ENCODE measurements at regions not wholly inside any gene's neighbourhood (a gene's known extent, or its start where the extent isn't known, plus 50 kb on each side); places are given as distances from the start of the nearest gene placed in this dataset.
"Not testable (repeated sequence)": the region's sequence is repeated elsewhere in the genome, so short reads cannot be mapped to it uniquely, and the experiment has no call there.

DNA sequence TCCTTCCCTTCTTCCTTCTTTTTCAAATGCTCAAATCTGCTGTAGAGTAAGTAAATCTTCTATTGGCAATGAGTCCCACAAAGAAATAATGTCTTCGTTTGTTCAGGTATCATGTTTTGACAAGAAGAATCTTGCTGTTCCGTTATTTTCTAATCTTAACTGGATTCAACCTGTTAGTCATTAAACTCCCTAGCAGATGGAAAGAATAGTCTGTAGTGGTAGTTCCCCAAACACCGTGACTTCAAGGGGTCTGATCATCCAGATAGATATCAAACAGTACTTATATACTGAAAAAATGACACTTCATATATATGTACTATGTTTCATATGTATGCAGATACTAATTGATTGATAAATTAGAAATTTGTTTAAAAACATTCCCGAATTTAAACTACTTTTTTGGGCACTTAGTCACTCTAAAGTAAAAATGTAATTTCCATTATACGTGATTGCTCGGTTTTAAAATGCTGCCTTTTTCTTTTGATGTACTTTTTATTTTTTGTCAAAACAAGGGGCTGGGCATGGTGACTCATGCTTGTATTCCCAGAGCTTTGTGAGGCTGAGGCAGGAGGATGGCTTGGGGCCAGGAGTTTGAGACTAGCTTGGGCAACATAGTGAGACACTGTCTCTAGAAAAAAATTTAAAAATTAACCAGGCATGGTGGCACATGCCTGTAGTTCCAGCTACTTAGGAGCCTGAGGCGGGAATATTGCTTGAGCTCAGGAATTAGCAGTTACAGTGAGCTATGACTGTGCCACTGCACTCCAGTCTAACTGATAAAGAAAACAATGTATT, 335.7 kb upstream of the SNX7 start:
- no peak for DNase-seq

GRCh38 chr1:98323906-98324358, 337.6 kb upstream of the SNX7 start:
- DNase-seq: peak; percentile 2

DNA sequence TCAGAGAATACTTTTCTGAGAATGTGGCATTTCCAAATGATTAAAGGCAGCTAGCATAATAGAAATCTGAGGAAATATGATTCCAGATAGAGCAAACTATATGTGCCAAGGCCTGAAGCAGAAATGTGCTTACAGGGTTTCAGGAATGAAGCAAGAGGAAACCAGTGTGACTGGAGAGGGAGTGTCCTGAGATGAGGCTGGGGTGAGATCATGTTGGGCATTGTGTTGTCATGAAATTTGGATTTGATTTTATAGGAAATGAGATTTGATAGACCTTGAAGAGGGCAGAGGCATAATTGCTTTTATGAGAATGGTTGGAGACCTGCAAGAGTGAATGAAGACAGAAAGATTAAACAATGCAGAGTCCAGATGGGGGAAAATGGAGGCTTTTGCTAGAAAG, 338.1 kb upstream of the SNX7 start:
- DNase-seq: no peak

- no peak for DNase-seq
Observed at GRCh38 chr1:98322966-98323365, 338.6 kb upstream of the SNX7 start.

DNA sequence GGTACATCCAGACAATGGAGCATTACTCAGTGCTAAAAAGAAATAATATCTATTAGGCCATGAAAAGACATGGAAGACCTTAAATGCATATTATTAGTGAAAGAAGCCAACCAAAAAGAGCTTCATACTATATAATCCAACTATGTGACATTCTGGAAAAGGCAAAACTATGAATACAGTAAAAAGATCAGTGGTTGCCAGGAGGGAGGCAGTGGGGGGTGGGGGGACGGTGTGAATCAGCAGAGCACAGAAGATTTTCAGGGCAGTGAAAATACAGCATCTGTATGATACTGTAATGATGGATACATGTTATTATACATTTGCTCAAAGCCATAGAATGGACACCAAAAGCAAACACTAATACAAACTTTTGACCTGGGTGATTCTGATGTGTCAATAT, 339.4 kb upstream of the SNX7 start:
- DNase-seq: no peak

- no peak for DNase-seq
Observed at GRCh38 chr1:98321191-98321590, 340.3 kb upstream of the SNX7 start.

- no peak for DNase-seq
Observed at GRCh38 chr1:98316286-98316905, 345.1 kb upstream of the SNX7 start.

DNA sequence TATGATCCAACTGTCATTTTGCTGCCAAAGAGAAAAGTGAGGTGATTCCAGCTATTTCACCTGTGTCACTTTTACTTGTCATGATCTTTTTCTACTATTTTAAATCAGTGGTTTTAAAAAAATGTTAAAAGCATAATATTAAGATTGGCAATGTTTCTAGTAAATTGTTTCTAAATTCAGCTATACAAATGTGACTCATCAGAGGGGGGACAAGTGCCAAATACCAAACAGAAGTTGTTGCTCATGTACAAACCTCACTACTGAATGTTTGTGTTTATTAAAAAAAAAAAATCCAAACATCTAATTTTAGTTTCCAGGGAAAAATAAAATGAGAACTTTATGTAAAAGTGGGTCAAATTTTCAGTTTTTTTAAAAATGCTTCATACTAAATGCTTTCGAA, 346.2 kb upstream of the SNX7 start:
- no peak for DNase-seq

DNA sequence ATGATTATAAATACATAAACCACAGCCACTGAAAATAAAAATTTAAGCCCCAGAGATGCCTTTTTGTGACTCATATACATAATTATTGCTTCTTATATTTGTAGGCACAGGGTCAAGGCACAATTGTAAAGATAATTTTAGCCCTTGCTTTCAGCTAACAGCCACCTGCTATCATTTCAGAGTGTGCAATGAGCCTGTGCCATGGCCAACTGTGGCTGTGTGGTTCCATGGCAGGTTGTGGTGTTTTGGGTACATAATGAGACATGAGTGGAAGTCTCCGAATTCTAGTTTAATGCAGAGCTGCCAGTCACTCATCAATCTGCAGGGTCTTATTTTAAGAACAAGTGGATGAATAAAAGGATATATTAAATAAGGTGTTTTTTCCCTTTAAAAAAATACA, 346.9 kb upstream of the SNX7 start:
- DNase-seq: no peak

DNA sequence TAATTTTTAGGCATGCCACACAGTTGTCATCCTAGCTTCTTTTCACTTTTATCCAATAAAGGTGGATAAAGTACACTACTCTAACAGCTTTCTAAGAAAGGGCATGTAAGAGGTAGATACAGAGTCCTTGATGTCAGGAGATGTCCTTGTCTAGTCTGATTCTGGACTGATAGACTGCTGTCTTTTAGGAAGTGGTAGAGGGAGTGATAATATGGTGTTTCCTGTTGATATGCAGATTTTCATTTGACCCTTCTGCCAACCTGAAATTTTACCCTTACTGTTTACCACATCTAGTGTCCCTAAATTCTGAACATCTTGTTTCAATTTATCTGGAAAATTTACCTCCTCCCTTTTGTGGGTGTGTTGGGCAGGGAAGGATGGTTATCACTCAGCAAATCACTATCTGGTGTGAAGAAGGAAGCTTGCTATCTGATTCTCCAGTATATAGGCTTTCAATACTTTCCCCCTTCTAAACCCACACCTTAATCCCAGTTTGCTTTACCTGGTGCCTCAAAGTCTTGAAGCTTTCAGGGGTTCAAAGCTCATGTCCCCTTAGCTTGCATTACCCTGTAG, 354.9 kb upstream of the SNX7 start:
- DNase-seq: no peak

- no peak for DNase-seq
Observed at GRCh38 chr1:98305362-98305761, 356.2 kb upstream of the SNX7 start.

DNA sequence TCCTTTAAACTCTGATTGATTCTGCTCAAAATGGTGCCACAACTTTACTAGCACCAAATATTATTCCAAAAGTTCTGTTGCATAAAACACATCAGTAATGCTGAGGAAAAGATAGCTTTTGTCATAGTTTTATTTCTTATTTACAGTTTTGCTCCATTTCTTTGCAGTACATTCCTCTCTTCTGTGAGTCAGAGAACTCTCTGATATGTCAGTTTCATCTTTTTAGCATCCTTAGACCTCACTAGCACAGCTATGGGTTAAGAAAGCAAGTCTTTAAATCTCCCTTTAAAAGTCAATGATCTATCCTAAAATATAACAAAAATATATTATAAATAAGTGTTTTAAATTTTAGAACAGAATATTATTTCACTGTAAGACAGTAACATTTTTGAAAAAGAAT, 356.6 kb upstream of the SNX7 start:
- DNase-seq: no peak

GRCh38 chr1:98299861-98300260, 361.7 kb upstream of the SNX7 start:
- no peak for DNase-seq

DNA sequence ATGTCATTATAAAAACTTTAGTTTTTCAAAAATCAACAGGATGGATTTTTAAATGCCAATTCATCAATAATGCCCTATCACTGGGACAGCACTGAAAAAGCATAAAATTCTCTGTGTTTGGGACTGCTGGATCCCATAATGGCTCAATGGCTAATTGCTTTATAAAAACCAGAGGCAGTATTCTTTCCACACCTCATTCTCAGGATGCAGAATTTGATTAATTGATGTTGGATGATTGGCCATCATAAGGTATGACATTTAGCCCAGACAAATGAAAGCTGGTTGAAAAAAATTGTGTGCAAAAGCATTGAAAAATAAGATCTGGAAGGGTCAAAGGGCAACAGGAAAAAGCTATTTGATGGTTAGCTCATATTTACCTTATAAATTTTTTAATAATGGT, 362.2 kb upstream of the SNX7 start:
- DNase-seq: no peak

DNA sequence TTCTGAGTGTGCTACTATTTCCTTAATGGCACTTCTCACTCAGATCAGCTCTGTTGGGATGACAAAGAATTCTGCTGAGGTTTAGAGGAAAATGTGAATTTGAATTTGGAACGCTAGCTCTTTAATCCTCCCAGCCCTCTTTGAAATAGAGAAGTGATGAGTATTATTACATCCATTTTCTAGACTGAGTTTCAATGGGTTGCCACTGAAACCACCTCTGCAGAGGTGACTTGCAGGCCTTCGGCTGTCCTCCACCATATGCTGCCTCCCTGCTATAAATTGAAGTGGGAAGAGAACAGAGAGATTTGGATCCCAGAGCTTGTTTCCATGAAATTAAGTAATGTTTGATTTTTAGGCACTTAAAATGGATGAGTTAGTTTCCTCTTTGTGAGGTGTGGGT, 363.2 kb upstream of the SNX7 start:
- DNase-seq: no peak

GRCh38 chr1:98296681-98297080, 364.8 kb upstream of the SNX7 start:
- no peak for DNase-seq

DNA sequence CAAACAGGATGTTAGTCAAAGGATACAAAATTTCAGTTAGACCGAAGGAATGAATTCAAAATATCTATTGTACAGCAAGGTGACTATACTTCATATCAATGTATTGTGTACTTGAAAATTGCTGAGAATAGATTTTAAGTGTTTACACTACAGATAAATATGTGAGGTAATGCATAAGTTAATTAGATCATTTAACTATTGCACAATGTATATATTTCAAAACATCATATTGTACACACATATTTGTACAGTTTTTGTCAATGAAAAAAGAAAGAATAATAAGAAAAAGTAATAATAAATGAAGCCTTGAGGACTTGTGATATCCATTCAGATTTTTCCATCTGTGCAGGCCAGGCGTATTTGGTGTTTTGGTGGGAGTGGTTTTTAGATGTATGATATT, 367.4 kb upstream of the SNX7 start:
- no peak for DNase-seq

GRCh38 chr1:98292994-98293393, 368.5 kb upstream of the SNX7 start:
- DNase-seq: no peak

DNA sequence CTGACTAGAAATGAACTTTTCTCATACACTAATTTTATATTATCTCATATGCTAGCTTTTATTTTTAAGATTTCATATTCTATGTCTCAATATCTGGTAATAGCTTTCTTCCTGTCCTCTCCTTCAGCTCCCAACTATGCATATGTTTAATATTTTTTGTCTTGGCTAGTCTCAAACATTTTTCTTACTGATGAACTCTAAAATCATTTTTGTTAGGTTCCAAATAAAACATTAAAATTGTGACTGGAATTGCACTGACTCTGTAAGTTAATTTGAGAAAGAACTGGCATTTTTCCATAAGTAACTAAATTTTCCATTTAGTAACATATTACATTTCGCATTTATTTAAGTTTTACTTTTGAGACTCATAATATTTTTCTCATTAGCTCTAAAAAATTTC, 368.5 kb upstream of the DPYD start:
- DNase-seq: no peak

DNA sequence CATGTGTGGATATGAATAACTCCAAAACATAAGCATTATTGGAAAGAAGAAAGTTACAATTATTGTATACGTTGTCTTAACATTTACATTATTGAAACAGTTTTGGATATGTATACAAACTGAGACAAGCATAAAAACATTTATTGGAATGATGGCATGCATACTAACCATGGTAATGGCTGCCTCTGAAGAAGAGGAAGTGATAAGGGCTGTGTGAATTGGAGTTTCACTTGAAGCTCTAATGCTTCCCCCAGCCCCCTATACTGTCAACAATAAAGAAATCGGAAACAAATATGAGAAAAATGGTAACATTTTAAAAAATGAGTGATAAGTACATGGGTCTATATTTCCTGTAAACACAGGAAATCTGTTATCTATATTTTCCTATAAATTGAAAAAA, 367.7 kb upstream of the DPYD start:
- no peak for DNase-seq

- no peak for DNase-seq
Observed at GRCh38 chr1:98287626-98288025, 366.8 kb upstream of the DPYD start.

- DNase-seq: no peak
Observed at GRCh38 chr1:98286656-98287055, 365.8 kb upstream of the DPYD start.

DNA sequence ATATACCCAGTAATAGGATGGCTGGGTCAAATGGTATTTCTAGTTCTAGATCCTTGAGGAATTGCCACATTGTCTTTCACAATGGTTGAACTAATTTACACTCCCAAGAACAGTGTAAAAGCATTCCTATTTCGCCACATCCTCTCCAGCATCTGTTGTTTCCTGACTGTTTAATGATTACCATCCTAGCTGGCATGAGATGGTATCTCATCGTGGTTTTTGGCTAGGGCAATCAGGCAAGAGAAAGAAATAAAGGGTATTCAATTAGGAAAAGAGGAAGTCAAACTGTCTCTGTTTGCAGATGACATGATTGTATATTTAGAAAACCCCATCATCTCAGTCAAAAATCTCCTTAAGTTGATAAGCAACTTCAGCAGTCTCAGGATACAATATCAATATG, 364.5 kb upstream of the DPYD start:
- not testable (repeated sequence) for DNase-seq

- no peak for DNase-seq
Observed at GRCh38 chr1:98280049-98280448, 359.2 kb upstream of the DPYD start.

- no peak for DNase-seq
Observed at GRCh38 chr1:98278055-98278454, 357.2 kb upstream of the DPYD start.

Data from hematopoietic multipotent progenitor cell treated with erythropoietin and hydrocortisone succinate and interleukin-3 and kit ligand, for 8 days (in vitro differentiated cells).